ENCODE measurements at regions not wholly inside any gene's neighbourhood (a gene's known extent, or its start where the extent isn't known, plus 50 kb on each side); places are given as distances from the start of the nearest gene placed in this dataset.

DNA sequence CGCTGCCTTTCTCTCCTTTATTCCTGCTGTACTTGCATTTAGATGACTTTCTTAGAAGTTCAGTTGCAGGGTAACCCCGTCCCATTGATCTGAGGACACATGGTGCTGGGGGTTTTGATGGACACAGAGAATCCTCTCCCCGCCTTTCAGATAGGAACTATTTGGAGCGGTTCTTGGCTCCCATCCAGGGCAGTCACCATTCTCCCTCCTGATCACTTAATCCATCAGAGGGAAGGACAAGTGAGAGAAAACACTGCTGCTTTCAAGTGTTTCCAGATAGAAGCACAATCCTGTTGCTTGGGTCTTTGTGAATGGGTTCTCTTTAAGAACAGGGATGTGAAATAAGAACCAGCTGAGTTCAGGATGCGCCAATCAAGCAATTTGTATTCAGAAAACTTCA is 85.2 kb downstream of the IRX1 start:
- H3K27ac ChIP-seq, result no peak overlapping the region
- DNase-seq (ENCODE audit: low spot score), result no peak
- H3K27me3 ChIP-seq (replicated peaks; ENCODE audit: insufficient read depth), result no peaks in the 10 kb centered on the region
- ATAC-seq (ENCODE audit: insufficient number of reproducible peaks, low FRiP score, low read depth), result no peak
- H3K4me3 ChIP-seq, result no peak overlapping the region
- TF ChIP-seq, protein P1, sequence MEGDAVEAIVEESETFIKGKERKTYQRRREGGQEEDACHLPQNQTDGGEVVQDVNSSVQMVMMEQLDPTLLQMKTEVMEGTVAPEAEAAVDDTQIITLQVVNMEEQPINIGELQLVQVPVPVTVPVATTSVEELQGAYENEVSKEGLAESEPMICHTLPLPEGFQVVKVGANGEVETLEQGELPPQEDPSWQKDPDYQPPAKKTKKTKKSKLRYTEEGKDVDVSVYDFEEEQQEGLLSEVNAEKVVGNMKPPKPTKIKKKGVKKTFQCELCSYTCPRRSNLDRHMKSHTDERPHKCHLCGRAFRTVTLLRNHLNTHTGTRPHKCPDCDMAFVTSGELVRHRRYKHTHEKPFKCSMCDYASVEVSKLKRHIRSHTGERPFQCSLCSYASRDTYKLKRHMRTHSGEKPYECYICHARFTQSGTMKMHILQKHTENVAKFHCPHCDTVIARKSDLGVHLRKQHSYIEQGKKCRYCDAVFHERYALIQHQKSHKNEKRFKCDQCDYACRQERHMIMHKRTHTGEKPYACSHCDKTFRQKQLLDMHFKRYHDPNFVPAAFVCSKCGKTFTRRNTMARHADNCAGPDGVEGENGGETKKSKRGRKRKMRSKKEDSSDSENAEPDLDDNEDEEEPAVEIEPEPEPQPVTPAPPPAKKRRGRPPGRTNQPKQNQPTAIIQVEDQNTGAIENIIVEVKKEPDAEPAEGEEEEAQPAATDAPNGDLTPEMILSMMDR (IDR thresholded peaks at IDR 0.05), result no peak
- no peaks in the 10 kb centered on the region for H3K36me3 ChIP-seq
- no peaks in the 10 kb centered on the region for H3K4me1 ChIP-seq (ENCODE audit: control insufficient read depth in 1 of 2, low read depth in 2 of 2)
- no peaks in the 10 kb centered on the region for H3K9me3 ChIP-seq

DNA sequence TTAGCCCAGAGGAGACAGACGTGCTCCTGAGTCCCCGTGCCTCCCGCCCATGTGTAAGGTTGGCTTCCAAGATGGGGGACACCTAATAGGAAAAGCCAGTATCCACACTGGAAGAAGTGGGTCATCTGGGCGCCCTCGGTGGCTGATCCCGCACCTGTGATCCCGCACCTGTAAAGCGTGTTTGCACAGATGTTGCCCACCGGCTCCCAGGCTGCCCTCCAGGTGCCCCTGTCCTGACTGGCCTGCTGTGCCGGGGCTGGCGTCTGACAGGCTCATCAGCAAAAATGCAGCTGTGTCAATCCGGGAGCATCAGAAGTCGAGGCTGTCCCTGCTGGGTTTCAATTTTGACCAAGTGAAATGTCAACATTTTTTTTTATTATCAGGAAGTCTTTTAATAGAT is 88.5 kb downstream of the IRX1 start:
- no peaks in the 10 kb centered on the region for H3K9me3 ChIP-seq
- ATAC-seq (ENCODE audit: insufficient number of reproducible peaks, low FRiP score, low read depth), result no peak
- no peaks in the 10 kb centered on the region for H3K36me3 ChIP-seq
- no peak overlapping the region for H3K4me3 ChIP-seq
- no peaks in the 10 kb centered on the region for H3K27me3 ChIP-seq (replicated peaks; ENCODE audit: insufficient read depth)
- TF ChIP-seq, protein P1 (IDR thresholded peaks at IDR 0.05), result no peak
- H3K27ac ChIP-seq, result no peak overlapping the region
- no peak for DNase-seq (ENCODE audit: low spot score)
- no peaks in the 10 kb centered on the region for H3K4me1 ChIP-seq (ENCODE audit: control insufficient read depth in 1 of 2, low read depth in 2 of 2)

DNA sequence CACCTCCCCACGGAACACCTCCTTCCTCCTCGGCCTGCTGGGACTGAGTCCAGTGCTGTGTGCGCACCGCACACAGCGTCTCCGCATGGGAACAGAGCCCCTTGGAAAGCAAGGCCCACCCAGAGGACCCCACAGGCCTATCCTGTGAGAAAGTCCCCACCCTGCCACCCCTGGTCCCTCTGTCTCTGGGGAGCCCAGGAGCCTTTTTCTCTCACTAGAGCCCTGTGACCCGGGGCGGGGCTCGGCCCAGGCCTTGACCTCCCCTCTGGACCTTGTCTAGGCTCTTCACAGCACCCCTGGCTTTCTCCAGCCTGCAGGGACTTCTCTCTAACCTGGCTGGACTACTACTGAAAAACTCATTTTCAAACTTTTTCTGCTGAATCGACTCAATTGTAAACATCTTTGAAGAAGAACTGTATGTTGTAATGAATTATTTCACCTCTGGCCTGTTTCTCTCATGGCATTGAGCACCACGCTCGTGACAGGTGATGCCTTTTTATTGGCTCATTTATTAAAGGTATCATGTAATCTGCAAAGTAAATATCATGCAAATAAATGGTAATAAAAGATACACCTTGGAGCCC is 89.2 kb downstream of the IRX1 start:
- Histone ChIP-seq H3K9me3 (no peaks in the 10 kb centered on the region), H3K27me3 (replicated peaks; ENCODE audit: insufficient read depth) (no peaks in the 10 kb centered on the region), H3K4me1 (ENCODE audit: control insufficient read depth in 1 of 2, low read depth in 2 of 2) (no peaks in the 10 kb centered on the region), H3K27ac (no peak overlapping the region), H3K36me3 (no peaks in the 10 kb centered on the region), H3K4me3 (no peak overlapping the region)
- TF ChIP-seq, protein P1 (IDR thresholded peaks at IDR 0.05), result no peak
- DNase-seq (ENCODE audit: low spot score) (no peak), ATAC-seq (ENCODE audit: insufficient number of reproducible peaks, low FRiP score, low read depth) (no peak)

DNA sequence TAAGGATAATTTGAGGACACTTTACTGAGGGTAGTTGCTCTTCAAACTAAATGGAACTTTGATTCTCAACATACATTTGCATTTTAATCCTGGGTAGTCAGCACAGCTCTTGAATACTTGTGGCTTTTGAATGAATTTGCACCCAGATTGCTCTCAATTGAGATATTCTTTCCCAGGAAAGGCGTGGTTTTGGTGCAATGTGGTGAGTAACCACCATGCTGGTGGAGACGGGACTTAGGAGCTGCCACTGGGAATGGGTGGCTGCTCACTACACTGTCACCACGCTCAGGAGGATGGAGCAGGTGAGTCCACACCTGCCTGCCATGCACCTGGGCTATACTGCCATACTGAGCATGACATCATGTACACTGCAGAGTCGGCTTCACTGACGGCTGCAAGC is 99.2 kb downstream of the IRX1 start:
- no peak for DNase-seq (ENCODE audit: low spot score)
- TF ChIP-seq, protein P1 (IDR thresholded peaks at IDR 0.05), result no peak

DNA sequence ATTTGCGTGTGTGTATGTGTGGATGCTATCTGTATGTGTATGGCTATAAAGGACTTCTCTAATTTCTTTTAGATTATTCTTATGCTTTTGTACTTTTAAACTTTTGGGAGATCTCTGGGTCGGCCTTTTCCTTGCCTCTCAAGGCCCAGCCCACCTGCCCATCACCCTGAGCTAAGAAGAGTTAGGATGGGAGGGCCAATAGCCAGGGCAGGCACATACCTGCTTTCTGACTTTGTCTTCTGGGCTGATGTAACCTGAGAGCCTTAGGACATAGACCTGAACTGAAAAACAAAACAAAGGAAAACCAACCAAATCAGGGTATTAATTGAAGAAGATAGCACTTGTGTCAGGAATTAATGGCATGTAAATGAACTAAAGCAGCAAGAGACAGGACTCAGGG is 100.2 kb downstream of the IRX1 start:
- Histone ChIP-seq H3K27me3 (replicated peaks; ENCODE audit: insufficient read depth) (no peaks in the 10 kb centered on the region), H3K9me3 (no peaks in the 10 kb centered on the region), H3K4me3 (no peak overlapping the region), H3K27ac (no peak overlapping the region), H3K36me3 (no peaks in the 10 kb centered on the region), H3K4me1 (ENCODE audit: control insufficient read depth in 1 of 2, low read depth in 2 of 2) (no peaks in the 10 kb centered on the region)
- no peak for DNase-seq (ENCODE audit: low spot score)
- TF ChIP-seq, protein P1 (IDR thresholded peaks at IDR 0.05), result no peak
- ATAC-seq (ENCODE audit: insufficient number of reproducible peaks, low FRiP score, low read depth), result no peak

More for the DNA sequence above, 99.2 kb downstream of the IRX1 start:
- Histone ChIP-seq H3K9me3 (no peaks in the 10 kb centered on the region), H3K27me3 (replicated peaks; ENCODE audit: insufficient read depth) (no peaks in the 10 kb centered on the region), H3K27ac (no peak overlapping the region), H3K4me1 (ENCODE audit: control insufficient read depth in 1 of 2, low read depth in 2 of 2) (no peaks in the 10 kb centered on the region), H3K36me3 (no peaks in the 10 kb centered on the region), H3K4me3 (no peak overlapping the region)
- no peak for ATAC-seq (ENCODE audit: insufficient number of reproducible peaks, low FRiP score, low read depth)

All from thoracic aorta (tissue), 2 donors.